IPS DF 6.9 (cell line): ENCODE measurements at regions not wholly inside any gene's neighbourhood (a gene's known extent, or its start where the extent isn't known, plus 50 kb on each side); places are given as distances from the start of the nearest gene placed in this dataset.
A peak's percentile ranks its signal among the peaks of the same experiment; 100 is the strongest.
"Not testable (repeated sequence)": the region's sequence is repeated elsewhere in the genome, so short reads cannot be mapped to it uniquely, and the experiment has no call there.

Experiments
- DNase-seq: peaks from one replicate; pipeline ENCODE4 v3.0.0-alpha.2; 2013; ENCODE audit warnings: low read depth, low spot score
- H3K27ac ChIP-seq: one replicate; pipeline ENCODE4 v1.5.1; 2013; ENCODE audit warnings: low read length, control low read depth
- H3K27me3 ChIP-seq: 2 replicates; pipeline ENCODE4 v1.6.1; 2013; ENCODE audit warnings: mild to moderate bottlenecking, low read length; ENCODE audit not compliant: control insufficient read depth, insufficient read depth
- H3K36me3 ChIP-seq: 2 replicates; pipeline ENCODE4 v1.6.1; 2013; ENCODE audit warnings: low read length; ENCODE audit not compliant: control insufficient read depth, insufficient read depth
- H3K4me1 ChIP-seq: 2 replicates; pipeline ENCODE4 v1.6.1; 2013; ENCODE audit warnings: low read length; ENCODE audit not compliant: control insufficient read depth, insufficient read depth
- H3K4me3 ChIP-seq: 2 replicates; pipeline ENCODE4 v1.5.1; 2013; ENCODE audit warnings: mild to moderate bottlenecking, low read length
- H3K9me3 ChIP-seq: 2 replicates; pipeline ENCODE4 v1.6.1; 2013; ENCODE audit warnings: low read length, inconsistent platforms; ENCODE audit not compliant: control insufficient read depth, insufficient read depth
- WGBS: extraction: QIAGEN DNeasy Blood & Tissue Kit; methylation state at CpG from one replicate; pipeline ENCODE4 v1.1.7; 2013; ENCODE audit warnings: mixed read lengths, missing lambda C conversion rate; ENCODE audit not compliant: insufficient read length, insufficient coverage; 5-methylcytosine and 5-hydroxymethylcytosine counted together

- H3K9me3 ChIP-seq = no peaks in the 10 kb centered on the region
- H3K27ac ChIP-seq = no peak overlapping the region
- WGBS = no CpG with 5 or more reads among the region's 9 CpGs
- H3K27me3 ChIP-seq = no peaks in the 10 kb centered on the region
- H3K4me3 ChIP-seq = no peak overlapping the region
- H3K4me1 ChIP-seq = no peaks in the 10 kb centered on the region
- DNase-seq = peak; percentile 57
- no peaks in the 10 kb centered on the region for H3K36me3 ChIP-seq
Measured at GRCh38 chr6:9250852-9251251, 815.5 kb upstream of the SLC35B3 start.

- DNase-seq = no peak
- WGBS = no CpG with 5 or more reads among the region's 4 CpGs
- H3K27me3 ChIP-seq = no peaks in the 10 kb centered on the region
- H3K9me3 ChIP-seq = no peaks in the 10 kb centered on the region
- H3K4me3 ChIP-seq = no peak overlapping the region
- no peak overlapping the region for H3K27ac ChIP-seq
- H3K36me3 ChIP-seq = no peaks in the 10 kb centered on the region
- no peaks in the 10 kb centered on the region for H3K4me1 ChIP-seq
Measured at GRCh38 chr6:9248133-9248532, 812.8 kb upstream of the SLC35B3 start.

DNA sequence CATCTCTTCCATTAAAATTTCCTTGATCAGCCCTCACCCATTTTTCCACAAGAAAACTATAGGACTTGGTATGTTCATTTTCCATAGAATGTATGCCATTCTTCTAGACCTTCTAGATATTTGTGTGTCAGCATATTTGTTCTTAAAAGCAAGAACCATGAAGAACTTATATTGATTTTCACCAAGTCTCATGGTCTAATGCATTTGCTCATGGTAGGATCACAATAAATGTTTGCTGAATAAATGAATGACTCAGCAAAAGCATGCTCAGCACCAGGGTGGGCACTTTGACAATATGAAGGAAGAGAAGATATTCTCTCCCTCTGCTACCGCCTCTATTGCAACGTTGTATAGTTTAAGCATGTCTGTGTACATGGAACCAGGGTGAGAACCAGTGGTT lies 805.5 kb upstream of the SLC35B3 start:
- no peaks in the 10 kb centered on the region for H3K4me1 ChIP-seq
- DNase-seq = no peak
- H3K27me3 ChIP-seq = no peaks in the 10 kb centered on the region
- H3K27ac ChIP-seq = no peak overlapping the region
- no CpG with 5 or more reads among the region's 2 CpGs for WGBS
- H3K9me3 ChIP-seq = no peaks in the 10 kb centered on the region
- H3K36me3 ChIP-seq = no peaks in the 10 kb centered on the region
- no peak overlapping the region for H3K4me3 ChIP-seq

DNA sequence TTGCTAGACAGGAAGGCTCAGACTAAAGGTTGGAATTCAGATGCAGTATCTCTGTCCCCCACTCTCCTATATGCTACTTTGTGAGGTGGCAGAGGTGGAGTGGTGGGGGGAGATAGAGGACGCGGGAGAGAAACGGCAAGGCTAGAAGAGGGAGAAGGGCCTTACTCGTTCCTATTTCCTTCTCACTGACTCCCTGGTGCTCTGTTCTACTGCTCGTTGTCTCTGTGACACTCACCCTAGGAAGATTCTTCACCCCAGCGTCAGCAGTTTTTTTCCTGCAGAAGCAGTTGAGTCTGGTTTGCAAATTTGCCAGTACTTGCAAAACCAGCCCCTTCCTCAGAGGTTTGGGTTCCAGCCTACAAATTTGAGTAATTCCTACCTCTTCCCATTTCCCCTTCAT lies 801.1 kb upstream of the SLC35B3 start:
- Histone ChIP-seq H3K4me1 (no peaks in the 10 kb centered on the region), H3K27ac (no peak overlapping the region), H3K4me3 (no peak overlapping the region), H3K36me3 (no peaks in the 10 kb centered on the region), H3K9me3 (no peaks in the 10 kb centered on the region), H3K27me3 (no peaks in the 10 kb centered on the region)
- DNase-seq = no peak
- WGBS = no CpG with 5 or more reads among the region's 6 CpGs

DNA sequence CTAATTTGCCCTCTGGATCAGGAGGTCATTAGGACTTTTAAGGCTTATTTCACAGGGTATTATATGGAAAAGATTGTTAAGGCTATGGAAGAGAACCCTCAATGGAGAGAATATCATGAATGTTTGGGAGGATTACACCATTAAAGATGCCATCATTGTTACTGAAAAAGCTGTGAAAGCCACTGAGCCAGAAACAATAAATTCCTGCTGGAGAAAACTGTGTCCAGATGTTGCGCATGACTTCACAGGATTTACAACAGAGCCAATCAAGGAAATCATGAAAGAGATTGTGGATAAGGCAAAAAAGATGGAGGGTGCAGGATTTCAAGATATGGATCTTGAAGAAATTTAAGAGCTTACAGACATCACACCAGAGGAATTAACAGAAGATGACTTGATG lies 798.3 kb upstream of the SLC35B3 start:
- Histone ChIP-seq H3K4me1 (no peaks in the 10 kb centered on the region), H3K4me3 (no peak overlapping the region), H3K27me3 (no peaks in the 10 kb centered on the region), H3K27ac (no peak overlapping the region), H3K36me3 (no peaks in the 10 kb centered on the region), H3K9me3 (no peaks in the 10 kb centered on the region)
- DNase-seq = no peak
- no CpG with 5 or more reads among the region's 1 CpG for WGBS

DNA sequence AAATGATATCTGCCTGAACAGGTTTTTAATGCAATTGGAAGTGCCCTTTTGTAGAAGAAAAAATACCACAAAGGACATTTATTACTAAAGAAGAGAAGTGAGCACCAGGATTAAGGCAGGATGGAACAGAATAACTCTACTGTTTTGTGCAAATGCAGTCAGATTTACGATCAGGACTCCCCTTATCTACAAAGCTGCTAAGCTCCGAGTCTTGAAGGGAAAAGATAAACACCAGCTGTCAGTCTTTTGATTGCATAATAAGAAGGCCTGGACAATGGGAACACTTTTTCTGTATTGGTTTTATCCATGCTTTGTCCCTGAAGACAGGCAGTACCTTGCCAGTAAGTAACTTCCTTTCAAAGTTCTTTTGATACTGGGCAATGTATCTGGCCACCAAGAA lies 797.9 kb upstream of the SLC35B3 start:
- DNase-seq = no peak
- Histone ChIP-seq H3K4me3 (no peak overlapping the region), H3K9me3 (no peaks in the 10 kb centered on the region), H3K27ac (no peak overlapping the region), H3K36me3 (no peaks in the 10 kb centered on the region), H3K27me3 (no peaks in the 10 kb centered on the region), H3K4me1 (no peaks in the 10 kb centered on the region)
- WGBS = no CpG with 5 or more reads among the region's 2 CpGs

GRCh38 chr6:9225441-9225871 lies 790.1 kb upstream of the SLC35B3 start:
- DNase-seq = no peak
- H3K4me1 ChIP-seq = no peaks in the 10 kb centered on the region
- WGBS = no CpG with 5 or more reads among the region's 3 CpGs
- H3K27ac ChIP-seq = no peak overlapping the region
- no peak overlapping the region for H3K4me3 ChIP-seq
- no peaks in the 10 kb centered on the region for H3K9me3 ChIP-seq
- no peaks in the 10 kb centered on the region for H3K36me3 ChIP-seq
- H3K27me3 ChIP-seq = no peaks in the 10 kb centered on the region

DNA sequence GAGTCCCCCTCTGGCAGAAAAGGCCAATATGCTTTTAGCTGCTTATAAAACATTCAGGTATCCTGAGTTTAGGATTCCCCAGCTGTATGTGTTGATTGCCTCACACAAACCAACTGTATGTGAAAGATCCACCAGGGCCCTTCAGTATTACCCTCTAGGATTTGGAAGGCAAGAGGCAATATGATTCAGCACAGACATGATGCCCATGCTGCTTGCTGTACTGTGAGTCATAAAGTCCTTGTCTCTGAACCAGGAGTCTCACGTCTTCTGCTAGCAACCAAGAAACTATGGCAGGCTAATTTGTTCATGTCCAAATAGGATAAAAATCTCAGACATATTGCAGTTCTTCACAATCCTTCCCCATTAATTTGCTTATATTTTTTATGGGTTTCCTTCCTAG lies 789.2 kb upstream of the SLC35B3 start:
- WGBS = no CpG with 5 or more reads among the region's 1 CpG
- H3K27ac ChIP-seq = no peak overlapping the region
- no peaks in the 10 kb centered on the region for H3K36me3 ChIP-seq
- DNase-seq = no peak
- H3K9me3 ChIP-seq = no peaks in the 10 kb centered on the region
- no peaks in the 10 kb centered on the region for H3K4me1 ChIP-seq
- H3K4me3 ChIP-seq = no peak overlapping the region
- H3K27me3 ChIP-seq = no peaks in the 10 kb centered on the region

GRCh38 chr6:9213717-9214116 lies 778.4 kb upstream of the SLC35B3 start:
- not testable (repeated sequence) for H3K27ac ChIP-seq, H3K9me3 ChIP-seq, H3K27me3 ChIP-seq, H3K4me3 ChIP-seq, DNase-seq, H3K4me1 ChIP-seq, H3K36me3 ChIP-seq
- WGBS = no CpG with 5 or more reads among the region's 8 CpGs

- no peak for DNase-seq
- WGBS = no CpG with 5 or more reads among the region's 3 CpGs
Measured at GRCh38 chr6:9208966-9209365, 773.6 kb upstream of the SLC35B3 start.

GRCh38 chr6:9205645-9206044 lies 770.3 kb upstream of the SLC35B3 start:
- no CpG with 5 or more reads among the region's 1 CpG for whole genome bisulfite sequencing
- no peaks in the 10 kb centered on the region for H3K36me3 ChIP-seq

More at GRCh38 chr6:9208966-9209365, 773.6 kb upstream of the SLC35B3 start:
- H3K4me1 ChIP-seq = no peaks in the 10 kb centered on the region
- H3K27ac ChIP-seq = no peak overlapping the region
- no peaks in the 10 kb centered on the region for H3K36me3 ChIP-seq
- no peak overlapping the region for H3K4me3 ChIP-seq
- H3K9me3 ChIP-seq = no peaks in the 10 kb centered on the region
- H3K27me3 ChIP-seq = no peaks in the 10 kb centered on the region

More at GRCh38 chr6:9205645-9206044, 770.3 kb upstream of the SLC35B3 start:
- no peak for DNase-seq
- H3K27me3 ChIP-seq = no peaks in the 10 kb centered on the region
- no peak overlapping the region for H3K4me3 ChIP-seq
- H3K4me1 ChIP-seq = no peaks in the 10 kb centered on the region
- H3K27ac ChIP-seq = no peak overlapping the region
- no peaks in the 10 kb centered on the region for H3K9me3 ChIP-seq
